Gastroesophageal sphincter (tissue), 3 donors: ENCODE measurements at regions not wholly inside any gene's neighbourhood (a gene's known extent, or its start where the extent isn't known, plus 50 kb on each side); places are given as distances from the start of the nearest gene placed in this dataset.

Source experiments
- EP300 ChIP-seq: sonication (generic); formaldehyde crosslinking; IDR thresholded peaks from one replicate; pipeline ENCODE4 v1.6.1; 2017; ENCODE audit warnings: antibody characterized with exemption, mild to moderate bottlenecking
- POLR2A ChIP-seq, 2 donors: fragments of 450-650 bp; IDR thresholded peaks; one replicate each; pipeline ENCODE4 v1.6.1; 2017; ENCODE audit warnings: antibody characterized with exemption in 2 of 2, mild to moderate bottlenecking in 2 of 2, moderate library complexity in 1 of 2
- POLR2AphosphoS5 ChIP-seq: sonication (generic); formaldehyde crosslinking; IDR thresholded peaks from one replicate; pipeline ENCODE4 v1.6.1; 2017; ENCODE audit warnings: antibody characterized with exemption
- TF ChIP-seq, protein P1 (sequence below), 4 experiments: fragments of 200-600 bp in 2 of 4; fragments of 450-650 bp in 2 of 4; sonication (generic) in 1 of 4; IDR thresholded peaks; one replicate each; pipeline ENCODE4 v1.5.1; 2017 to 2019; ENCODE audit warnings: antibody characterized with exemption in 4 of 4, mild to moderate bottlenecking in 2 of 4, moderate library complexity in 2 of 4

- TF ChIP-seq POLR2A (IDR thresholded peaks at IDR 0.05) (no peak), POLR2AphosphoS5 (no peak), EP300 (no peak)
- TF ChIP-seq, protein P1, sequence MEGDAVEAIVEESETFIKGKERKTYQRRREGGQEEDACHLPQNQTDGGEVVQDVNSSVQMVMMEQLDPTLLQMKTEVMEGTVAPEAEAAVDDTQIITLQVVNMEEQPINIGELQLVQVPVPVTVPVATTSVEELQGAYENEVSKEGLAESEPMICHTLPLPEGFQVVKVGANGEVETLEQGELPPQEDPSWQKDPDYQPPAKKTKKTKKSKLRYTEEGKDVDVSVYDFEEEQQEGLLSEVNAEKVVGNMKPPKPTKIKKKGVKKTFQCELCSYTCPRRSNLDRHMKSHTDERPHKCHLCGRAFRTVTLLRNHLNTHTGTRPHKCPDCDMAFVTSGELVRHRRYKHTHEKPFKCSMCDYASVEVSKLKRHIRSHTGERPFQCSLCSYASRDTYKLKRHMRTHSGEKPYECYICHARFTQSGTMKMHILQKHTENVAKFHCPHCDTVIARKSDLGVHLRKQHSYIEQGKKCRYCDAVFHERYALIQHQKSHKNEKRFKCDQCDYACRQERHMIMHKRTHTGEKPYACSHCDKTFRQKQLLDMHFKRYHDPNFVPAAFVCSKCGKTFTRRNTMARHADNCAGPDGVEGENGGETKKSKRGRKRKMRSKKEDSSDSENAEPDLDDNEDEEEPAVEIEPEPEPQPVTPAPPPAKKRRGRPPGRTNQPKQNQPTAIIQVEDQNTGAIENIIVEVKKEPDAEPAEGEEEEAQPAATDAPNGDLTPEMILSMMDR (IDR thresholded peaks at IDR 0.05): no peak
Measured at GRCh38 chr16:51984395-51984794, 562.5 kb downstream of the TOX3 start.
